HFF-Myc (cell line): ENCODE measurements at regions not wholly inside any gene's neighbourhood (a gene's known extent, or its start where the extent isn't known, plus 50 kb on each side); places are given as distances from the start of the nearest gene placed in this dataset.

ENCODE experiments used
- DNase-seq: peaks from one replicate; pipeline ENCODE4 v3.0.0-alpha.2; 2011; ENCODE audit warnings: low read depth; ENCODE audit errors: extremely low read depth
- H3K4me3 ChIP-seq: replicated peaks from 2 replicates; pipeline ENCODE4 v1.5.1; 2011; ENCODE audit warnings: low read depth, mild to moderate bottlenecking, control low read depth, low read length
- TF ChIP-seq, protein P1 (sequence below): IDR thresholded peaks from 2 replicates; pipeline ENCODE4 v1.5.1; 2012; ENCODE audit warnings: mild to moderate bottlenecking, low read depth, low read length, control low read depth; ENCODE audit errors: missing control alignments

DNA sequence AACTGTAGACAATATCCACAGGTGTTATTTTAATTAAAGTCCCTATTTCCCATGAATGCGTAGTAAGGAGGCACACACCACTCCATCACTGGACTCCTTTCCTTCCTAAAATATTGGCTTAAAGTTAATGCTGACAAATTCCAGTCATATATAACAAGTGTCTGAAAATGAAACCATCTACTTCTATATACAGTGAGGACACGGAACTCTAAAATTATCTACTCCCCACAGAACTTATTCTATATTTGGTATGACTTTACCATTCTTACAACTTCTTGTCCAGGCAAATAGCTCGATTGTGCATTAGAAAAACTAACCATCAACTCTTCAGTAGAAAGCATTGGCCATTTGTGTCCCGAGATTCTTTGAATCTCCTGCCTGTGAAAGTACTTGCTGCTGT lies 1560.2 kb downstream of the EFNB2 start:
- DNase-seq, result no peak
- TF ChIP-seq, protein P1, sequence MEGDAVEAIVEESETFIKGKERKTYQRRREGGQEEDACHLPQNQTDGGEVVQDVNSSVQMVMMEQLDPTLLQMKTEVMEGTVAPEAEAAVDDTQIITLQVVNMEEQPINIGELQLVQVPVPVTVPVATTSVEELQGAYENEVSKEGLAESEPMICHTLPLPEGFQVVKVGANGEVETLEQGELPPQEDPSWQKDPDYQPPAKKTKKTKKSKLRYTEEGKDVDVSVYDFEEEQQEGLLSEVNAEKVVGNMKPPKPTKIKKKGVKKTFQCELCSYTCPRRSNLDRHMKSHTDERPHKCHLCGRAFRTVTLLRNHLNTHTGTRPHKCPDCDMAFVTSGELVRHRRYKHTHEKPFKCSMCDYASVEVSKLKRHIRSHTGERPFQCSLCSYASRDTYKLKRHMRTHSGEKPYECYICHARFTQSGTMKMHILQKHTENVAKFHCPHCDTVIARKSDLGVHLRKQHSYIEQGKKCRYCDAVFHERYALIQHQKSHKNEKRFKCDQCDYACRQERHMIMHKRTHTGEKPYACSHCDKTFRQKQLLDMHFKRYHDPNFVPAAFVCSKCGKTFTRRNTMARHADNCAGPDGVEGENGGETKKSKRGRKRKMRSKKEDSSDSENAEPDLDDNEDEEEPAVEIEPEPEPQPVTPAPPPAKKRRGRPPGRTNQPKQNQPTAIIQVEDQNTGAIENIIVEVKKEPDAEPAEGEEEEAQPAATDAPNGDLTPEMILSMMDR, result no peak
- no peak overlapping the region for H3K4me3 ChIP-seq

DNA sequence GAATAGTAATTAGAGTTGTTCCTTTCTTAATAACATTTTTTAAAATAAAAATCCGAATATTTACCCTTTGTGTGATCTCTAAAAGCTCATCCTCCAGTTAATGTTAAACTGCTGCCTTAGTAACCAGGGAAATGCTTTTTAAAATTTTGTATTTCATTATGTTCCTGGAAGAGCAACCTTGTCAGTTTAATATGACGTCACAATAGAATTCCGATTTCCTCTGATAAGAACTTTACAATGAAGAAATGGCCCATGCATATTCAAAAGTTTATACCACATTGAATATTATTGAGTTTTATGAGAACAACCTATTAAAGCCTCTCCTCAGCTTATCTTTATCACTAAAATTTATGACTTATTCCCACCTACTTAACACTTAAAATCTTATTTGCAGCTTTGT lies 1566.6 kb downstream of the EFNB2 start:
- TF ChIP-seq, protein P1, result no peak
- DNase-seq, result no peak
- H3K4me3 ChIP-seq, result no peak overlapping the region

DNA sequence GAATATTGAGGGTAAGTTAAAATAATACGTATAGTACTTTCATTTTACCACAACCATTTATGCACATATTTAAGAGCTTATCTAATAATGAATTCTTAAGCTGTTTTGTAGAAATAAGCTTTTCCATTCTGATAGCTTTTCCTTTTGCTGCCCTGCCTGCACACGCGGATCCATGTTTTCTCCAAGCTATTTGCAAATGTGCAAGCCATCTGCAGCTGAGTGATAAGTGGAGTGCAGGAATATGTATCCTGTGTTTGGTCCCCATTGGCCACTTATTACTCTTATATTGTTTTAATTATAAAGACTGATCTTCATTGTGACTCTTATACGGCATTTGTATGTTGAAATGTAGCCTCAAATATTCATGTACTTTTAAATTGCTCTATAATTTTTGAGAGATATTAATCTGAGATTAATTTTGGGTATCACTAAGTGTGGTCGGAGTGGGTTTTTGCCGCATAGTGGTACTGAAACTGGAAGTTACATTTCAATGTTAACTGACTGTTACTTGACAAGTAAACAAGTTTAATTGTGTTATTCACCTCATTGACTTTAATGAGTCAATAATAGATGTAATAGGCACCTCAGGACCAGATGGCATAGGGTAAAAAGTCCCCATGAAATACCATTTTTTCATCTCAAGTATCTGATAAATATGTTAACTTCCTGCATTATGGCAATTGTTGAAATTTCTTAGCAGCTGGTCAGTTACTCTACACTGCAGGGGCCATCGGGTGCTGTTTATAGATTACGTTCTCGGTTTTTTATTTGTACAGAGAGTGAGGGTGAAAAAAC lies 1567.4 kb downstream of the EFNB2 start:
- DNase-seq, result no peak
- H3K4me3 ChIP-seq, result no peak overlapping the region
- TF ChIP-seq, protein P1, result no peak

DNA sequence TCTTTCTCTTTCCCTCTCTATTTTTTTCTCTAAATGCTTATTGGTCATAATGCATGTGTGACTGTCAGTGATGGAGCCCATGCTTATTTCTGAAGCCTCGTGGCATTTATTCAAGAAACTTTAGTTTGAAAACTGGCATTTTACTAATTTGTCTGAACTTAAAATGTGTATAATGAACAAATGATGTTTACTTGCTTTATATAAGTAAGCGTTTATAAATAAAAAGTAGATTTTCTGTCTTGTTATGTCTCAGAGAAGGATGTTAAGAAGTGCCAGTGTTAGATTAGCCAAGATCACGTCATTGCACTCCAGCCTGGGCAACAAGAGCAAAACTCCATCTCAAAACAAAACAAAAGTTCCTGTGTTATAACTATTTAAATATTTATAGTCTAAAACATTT lies 1568.1 kb downstream of the EFNB2 start:
- no peak overlapping the region for H3K4me3 ChIP-seq
- no peak for DNase-seq
- TF ChIP-seq, protein P1, result no peak

DNA sequence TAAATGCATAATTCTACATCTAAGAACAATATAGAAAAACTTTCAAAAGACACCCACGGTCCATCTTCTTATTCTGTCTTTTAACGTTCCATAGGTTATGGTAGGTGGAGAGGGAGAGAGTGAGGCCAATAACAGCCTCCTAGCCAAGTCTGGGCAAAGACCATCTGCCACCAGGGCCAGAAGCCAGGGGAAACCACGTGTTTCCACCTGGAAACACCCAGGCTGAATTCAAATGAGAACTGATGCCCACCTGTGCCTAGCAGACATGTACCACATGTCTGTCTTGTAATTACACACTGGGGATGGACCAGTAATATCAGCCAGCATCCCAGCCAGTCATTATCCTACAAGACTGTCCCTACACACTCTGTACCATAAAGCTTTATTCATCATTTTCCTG lies 1573.1 kb downstream of the EFNB2 start:
- TF ChIP-seq, protein P1, result no peak
- DNase-seq, result no peak
- no peak overlapping the region for H3K4me3 ChIP-seq

DNA sequence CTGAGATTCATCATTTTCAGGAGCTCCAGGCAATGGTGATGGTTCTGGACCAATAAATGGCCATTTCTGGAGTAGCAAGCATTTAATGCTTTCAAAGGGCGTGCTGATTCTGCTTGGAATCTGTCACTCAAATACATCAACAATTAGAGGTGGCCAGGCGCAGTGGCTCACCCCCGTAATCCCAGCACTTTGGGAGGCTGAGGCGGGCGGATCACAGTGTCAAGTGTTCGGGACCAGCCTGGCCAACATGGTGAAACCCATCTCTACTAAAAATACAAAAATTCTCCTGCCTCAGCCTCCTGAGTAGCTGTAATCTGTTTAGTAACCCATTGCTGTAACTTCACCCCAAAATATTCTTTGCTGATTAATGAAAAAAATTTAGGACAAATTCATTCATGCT lies 1574.2 kb downstream of the EFNB2 start:
- H3K4me3 ChIP-seq, result no peak overlapping the region
- no peak for DNase-seq
- TF ChIP-seq, protein P1, result no peak

DNA sequence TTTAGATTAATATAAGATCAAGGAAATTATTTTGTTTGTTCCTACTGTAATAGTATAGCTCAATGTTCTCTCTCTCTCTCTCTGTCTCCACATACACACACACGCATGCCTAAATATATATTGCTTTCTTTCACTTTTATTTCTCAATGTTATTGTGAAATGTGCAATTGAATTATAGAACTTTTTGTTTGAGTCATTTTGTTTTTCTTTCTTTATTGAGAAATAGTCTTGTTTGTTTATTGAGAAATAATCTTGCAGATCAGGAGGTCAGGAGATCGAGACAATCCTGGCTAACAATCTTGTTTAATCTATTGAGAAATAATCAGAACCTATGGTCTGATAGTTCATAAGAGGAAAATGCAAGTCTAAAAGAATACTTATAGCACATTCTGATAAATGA lies 1581.3 kb downstream of the EFNB2 start:
- TF ChIP-seq, protein P1, result no peak
- H3K4me3 ChIP-seq, result no peak overlapping the region
- DNase-seq, result no peak
